NOMO-1 (cell line): ENCODE measurements at regions not wholly inside any gene's neighbourhood (a gene's known extent, or its start where the extent isn't known, plus 50 kb on each side); places are given as distances from the start of the nearest gene placed in this dataset.
A peak's percentile ranks its signal among the peaks of the same experiment; 100 is the strongest.

Experiments
- DNase-seq, 2 experiments: peaks; one replicate each; lab custom pipeline; 2025; ENCODE audit not compliant: unreplicated experiment in 2 of 2; lab: John Stamatoyannopoulos, UW

- DNase-seq: no peak
Observed at GRCh38 chr15:97199393-97200051, 761.0 kb upstream of the ARRDC4 start.

GRCh38 chr15:97200161-97200560, 760.3 kb upstream of the ARRDC4 start:
- DNase-seq: peak in 1 of 2 experiments; percentile 15

GRCh38 chr15:97210277-97210676, 750.2 kb upstream of the ARRDC4 start:
- DNase-seq: no peak

- no peak for DNase-seq
Observed at GRCh38 chr15:97215629-97216028, 744.9 kb upstream of the ARRDC4 start.

GRCh38 chr15:97224191-97224641, 736.3 kb upstream of the ARRDC4 start:
- no peak for DNase-seq

- DNase-seq: peak in 1 of 2 experiments; percentile 39
Observed at GRCh38 chr15:97234851-97235610, 725.5 kb upstream of the ARRDC4 start.

- peak; percentile 14 to 52 for DNase-seq
Observed at GRCh38 chr15:97235611-97235985, 724.9 kb upstream of the ARRDC4 start.

- no peak for DNase-seq
Observed at GRCh38 chr15:97236140-97236539, 724.4 kb upstream of the ARRDC4 start.

- no peak for DNase-seq
Observed at GRCh38 chr15:97237160-97237559, 723.3 kb upstream of the ARRDC4 start.

GRCh38 chr15:97248376-97248775, 712.1 kb upstream of the ARRDC4 start:
- no peak for DNase-seq

- no peak for DNase-seq
Observed at GRCh38 chr15:97259943-97260342, 700.6 kb upstream of the ARRDC4 start.

GRCh38 chr15:97301166-97301565, 659.3 kb upstream of the ARRDC4 start:
- no peak for DNase-seq

GRCh38 chr15:97316362-97316761, 644.1 kb upstream of the ARRDC4 start:
- DNase-seq: no peak

- DNase-seq: no peak
Observed at GRCh38 chr15:97317163-97317562, 643.3 kb upstream of the ARRDC4 start.

- DNase-seq: no peak
Observed at GRCh38 chr15:97319291-97319690, 641.2 kb upstream of the ARRDC4 start.

- DNase-seq: no peak
Observed at GRCh38 chr15:97346221-97346620, 614.3 kb upstream of the ARRDC4 start.

- DNase-seq: no peak
Observed at GRCh38 chr15:97350813-97351212, 609.7 kb upstream of the ARRDC4 start.

GRCh38 chr15:97383516-97383915, 577.0 kb upstream of the ARRDC4 start:
- DNase-seq: no peak

- DNase-seq: no peak
Observed at GRCh38 chr15:97386940-97387339, 573.6 kb upstream of the ARRDC4 start.

GRCh38 chr15:97401195-97401594, 559.3 kb upstream of the ARRDC4 start:
- no peak for DNase-seq

GRCh38 chr15:97401970-97402369, 558.5 kb upstream of the ARRDC4 start:
- DNase-seq: no peak

GRCh38 chr15:97406841-97407240, 553.7 kb upstream of the ARRDC4 start:
- no peak for DNase-seq
